Endothelial cell (in vitro differentiated cells): ENCODE measurements at regions not wholly inside any gene's neighbourhood (a gene's known extent, or its start where the extent isn't known, plus 50 kb on each side); places are given as distances from the start of the nearest gene placed in this dataset.

Experiments used
- DNase-seq: peaks from one replicate; pipeline ENCODE4 v3.0.0; 2021; ENCODE audit warnings: low spot score
- H3K27ac Mint-ChIP-seq: one replicate; pipeline ENCODE4 v1.8.0; 2021; ENCODE audit warnings: mixed read lengths, inconsistent platforms; ENCODE audit not compliant: unreplicated experiment
- H3K27me3 Mint-ChIP-seq: one replicate; pipeline ENCODE4 v1.8.0; 2021; ENCODE audit warnings: mild to moderate bottlenecking, moderate library complexity, mixed read lengths, inconsistent platforms; ENCODE audit not compliant: unreplicated experiment
- H3K36me3 Mint-ChIP-seq: one replicate; pipeline ENCODE4 v1.8.0; 2021; ENCODE audit warnings: mild to moderate bottlenecking, low read depth, mixed read lengths, inconsistent platforms; ENCODE audit not compliant: unreplicated experiment
- H3K4me1 Mint-ChIP-seq: one replicate; pipeline ENCODE4 v1.8.0; 2021; ENCODE audit warnings: mild to moderate bottlenecking, mixed read lengths, inconsistent platforms; ENCODE audit not compliant: unreplicated experiment
- H3K4me3 Mint-ChIP-seq: one replicate; pipeline ENCODE4 v1.8.0; 2021; ENCODE audit warnings: mild to moderate bottlenecking, mixed read lengths, inconsistent platforms; ENCODE audit not compliant: unreplicated experiment
- H3K9me3 Mint-ChIP-seq: one replicate; pipeline ENCODE4 v1.8.0; 2021; ENCODE audit warnings: mixed read lengths, inconsistent platforms; ENCODE audit not compliant: unreplicated experiment
- TF ChIP-seq, protein P1 (sequence below): fragments of 200-600 bp; sonication (generic); IDR thresholded peaks from one replicate; pipeline ENCODE4 v1.5.0; 2021; ENCODE audit warnings: antibody characterized with exemption; ENCODE audit not compliant: unreplicated experiment

DNA sequence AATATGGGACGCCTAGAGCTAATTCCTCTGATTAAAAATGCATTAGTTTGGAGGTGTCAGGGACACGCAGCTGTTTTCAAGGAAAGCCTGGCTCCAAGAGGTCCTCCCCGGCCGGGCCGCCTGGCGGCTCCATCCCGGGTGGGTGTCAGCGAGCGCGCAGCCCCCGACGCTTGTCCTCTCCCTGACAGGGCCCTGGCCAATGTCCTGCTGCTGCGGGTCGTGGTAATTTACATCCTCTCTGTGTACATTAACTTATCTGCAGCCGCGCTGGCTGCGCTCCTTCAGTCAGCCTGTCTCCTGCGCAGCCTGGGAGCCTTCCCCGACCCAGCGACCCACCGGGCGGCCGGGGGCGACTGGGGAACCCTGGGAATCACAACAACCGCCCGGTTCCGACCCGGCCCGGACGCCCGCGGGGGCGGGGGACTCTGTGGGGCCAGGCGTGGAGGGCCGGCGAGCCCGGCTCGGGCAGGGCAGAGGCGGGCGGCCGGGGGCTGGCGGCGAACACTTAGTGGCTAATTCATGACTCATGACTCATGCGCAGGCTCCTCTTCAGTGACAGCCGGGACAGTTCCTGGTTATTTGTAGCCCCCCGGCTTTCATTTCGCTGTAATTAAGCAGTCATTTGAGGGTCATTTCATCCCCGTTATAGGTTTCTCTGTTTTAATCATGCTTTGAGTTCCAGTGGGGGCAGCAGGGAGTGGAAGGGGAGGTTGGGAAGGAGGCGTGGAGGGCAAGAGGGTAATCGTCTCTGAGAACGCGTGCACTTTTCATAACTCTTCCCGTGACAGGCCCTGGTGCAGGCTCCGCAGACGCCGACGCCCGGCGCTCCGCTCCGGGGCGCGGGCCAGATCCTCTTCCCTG lies 141.9 kb upstream of the CTAGE1 start:
- peak; percentile 60 for DNase-seq
- no peak overlapping the region for H3K27ac Mint-ChIP-seq
- TF ChIP-seq, protein P1, sequence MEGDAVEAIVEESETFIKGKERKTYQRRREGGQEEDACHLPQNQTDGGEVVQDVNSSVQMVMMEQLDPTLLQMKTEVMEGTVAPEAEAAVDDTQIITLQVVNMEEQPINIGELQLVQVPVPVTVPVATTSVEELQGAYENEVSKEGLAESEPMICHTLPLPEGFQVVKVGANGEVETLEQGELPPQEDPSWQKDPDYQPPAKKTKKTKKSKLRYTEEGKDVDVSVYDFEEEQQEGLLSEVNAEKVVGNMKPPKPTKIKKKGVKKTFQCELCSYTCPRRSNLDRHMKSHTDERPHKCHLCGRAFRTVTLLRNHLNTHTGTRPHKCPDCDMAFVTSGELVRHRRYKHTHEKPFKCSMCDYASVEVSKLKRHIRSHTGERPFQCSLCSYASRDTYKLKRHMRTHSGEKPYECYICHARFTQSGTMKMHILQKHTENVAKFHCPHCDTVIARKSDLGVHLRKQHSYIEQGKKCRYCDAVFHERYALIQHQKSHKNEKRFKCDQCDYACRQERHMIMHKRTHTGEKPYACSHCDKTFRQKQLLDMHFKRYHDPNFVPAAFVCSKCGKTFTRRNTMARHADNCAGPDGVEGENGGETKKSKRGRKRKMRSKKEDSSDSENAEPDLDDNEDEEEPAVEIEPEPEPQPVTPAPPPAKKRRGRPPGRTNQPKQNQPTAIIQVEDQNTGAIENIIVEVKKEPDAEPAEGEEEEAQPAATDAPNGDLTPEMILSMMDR = peak; percentile 18
- H3K9me3 Mint-ChIP-seq = no peaks in the 10 kb centered on the region
- H3K4me1 Mint-ChIP-seq = peaks cover 40% of the 10 kb centered on the region
- peak overlapping the region; percentile 88 for H3K4me3 Mint-ChIP-seq
- peaks cover 1% of the 10 kb centered on the region for H3K27me3 Mint-ChIP-seq
- H3K36me3 Mint-ChIP-seq = no peaks in the 10 kb centered on the region

DNA sequence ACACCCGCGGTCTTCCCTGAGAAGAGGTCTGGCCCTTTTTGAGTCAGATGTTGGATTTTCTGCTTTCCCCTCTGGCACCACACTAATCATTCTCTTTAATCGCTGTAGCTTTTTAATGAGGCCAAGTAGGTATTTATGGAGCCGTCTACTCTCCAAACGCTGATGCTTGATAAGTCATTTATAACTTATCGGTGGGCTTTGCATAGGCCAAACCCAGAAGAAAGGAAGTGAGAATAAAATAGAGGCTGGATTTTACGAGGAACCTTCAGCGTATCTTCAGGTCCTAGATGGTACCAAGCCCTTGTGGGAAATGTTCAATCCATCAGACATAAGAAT lies 142.5 kb upstream of the CTAGE1 start:
- peaks cover 40% of the 10 kb centered on the region for H3K4me1 Mint-ChIP-seq
- H3K27ac Mint-ChIP-seq = no peak overlapping the region
- TF ChIP-seq, protein P1 = no peak
- H3K27me3 Mint-ChIP-seq = peaks cover 1% of the 10 kb centered on the region
- no peak for DNase-seq
- H3K4me3 Mint-ChIP-seq = peak overlapping the region; percentile 88
- no peaks in the 10 kb centered on the region for H3K9me3 Mint-ChIP-seq
- no peaks in the 10 kb centered on the region for H3K36me3 Mint-ChIP-seq

DNA sequence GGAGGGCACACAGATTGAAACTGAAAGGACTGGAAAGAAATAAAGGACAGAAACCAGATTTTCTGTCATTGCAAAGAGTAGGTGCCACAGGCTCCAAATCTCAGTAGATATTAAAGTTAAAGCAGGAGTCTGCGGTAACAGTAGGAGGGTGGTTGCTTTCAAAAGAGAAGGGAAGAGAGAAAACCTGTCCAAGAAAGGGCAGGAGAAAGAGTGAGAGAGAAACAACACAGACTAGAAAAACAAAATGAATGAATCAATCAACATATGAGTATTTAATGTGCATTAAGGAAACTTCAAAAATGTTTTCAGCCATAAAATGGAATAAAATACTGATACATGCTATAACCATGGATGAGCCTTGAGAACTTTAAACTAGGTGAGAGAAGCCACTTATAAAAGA lies 143.1 kb upstream of the CTAGE1 start:
- Mint-ChIP-seq H3K36me3 (no peaks in the 10 kb centered on the region), H3K27ac (no peak overlapping the region), H3K4me3 (no peak overlapping the region), H3K27me3 (peaks cover 1% of the 10 kb centered on the region), H3K4me1 (peaks cover 40% of the 10 kb centered on the region), H3K9me3 (no peaks in the 10 kb centered on the region)
- no peak for DNase-seq
- TF ChIP-seq, protein P1 = no peak

DNA sequence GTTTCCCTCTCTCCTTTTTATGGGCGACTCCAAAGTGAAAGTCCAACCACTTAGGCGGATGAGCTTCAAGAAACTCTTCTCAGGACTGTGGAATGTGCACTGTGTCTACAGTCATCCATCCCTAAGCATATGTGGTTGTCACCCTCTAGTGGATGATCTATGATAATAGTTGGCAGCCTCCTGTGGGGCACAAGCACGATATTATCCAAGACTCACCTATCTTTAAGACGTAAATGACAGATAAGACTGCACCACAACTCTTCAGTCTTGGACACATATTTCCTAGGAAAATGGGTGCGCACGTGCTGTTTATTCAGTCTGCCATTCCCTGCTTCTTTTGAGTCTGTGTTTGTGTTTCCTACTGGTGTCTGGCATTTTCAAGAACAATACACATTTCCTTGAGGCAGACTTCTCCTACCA lies 145.5 kb upstream of the CTAGE1 start:
- no peaks in the 10 kb centered on the region for H3K36me3 Mint-ChIP-seq
- H3K4me1 Mint-ChIP-seq = peaks cover 20% of the 10 kb centered on the region
- no peak overlapping the region for H3K27ac Mint-ChIP-seq
- H3K27me3 Mint-ChIP-seq = peaks cover 1% of the 10 kb centered on the region
- no peak overlapping the region for H3K4me3 Mint-ChIP-seq
- no peaks in the 10 kb centered on the region for H3K9me3 Mint-ChIP-seq
- TF ChIP-seq, protein P1 = peak; percentile 47
- DNase-seq = peak; percentile 35

DNA sequence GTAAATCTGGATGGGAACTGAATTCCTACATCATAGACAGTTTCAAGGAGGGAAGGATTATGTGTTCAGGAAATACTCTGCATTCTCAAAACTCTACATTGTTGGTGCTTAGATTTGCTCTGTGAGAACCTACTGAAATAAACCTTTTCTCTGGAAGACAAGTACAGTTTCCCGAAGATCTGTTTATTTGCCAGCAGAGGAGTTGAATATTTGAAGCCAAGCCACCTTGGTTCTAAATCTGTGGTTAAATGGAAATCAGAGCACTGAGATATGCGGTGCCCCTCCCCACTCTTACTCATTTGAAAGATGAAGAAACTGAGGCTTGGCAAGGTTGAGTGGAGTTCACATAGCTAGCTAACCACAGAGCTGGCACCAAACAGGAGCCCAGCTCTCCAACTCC lies 146.3 kb upstream of the CTAGE1 start:
- peaks cover 20% of the 10 kb centered on the region for H3K4me1 Mint-ChIP-seq
- H3K36me3 Mint-ChIP-seq = no peaks in the 10 kb centered on the region
- H3K4me3 Mint-ChIP-seq = no peak overlapping the region
- no peaks in the 10 kb centered on the region for H3K9me3 Mint-ChIP-seq
- peaks cover 1% of the 10 kb centered on the region for H3K27me3 Mint-ChIP-seq
- H3K27ac Mint-ChIP-seq = no peak overlapping the region
- no peak for DNase-seq
- TF ChIP-seq, protein P1 = no peak
